Hematopoietic multipotent progenitor cell (in vitro differentiated cells): ENCODE measurements at regions not wholly inside any gene's neighbourhood (a gene's known extent, or its start where the extent isn't known, plus 50 kb on each side); places are given as distances from the start of the nearest gene placed in this dataset. TPM values are rescaled to one million over a fixed set of nuclear protein-coding genes. Genes with fewer than 3 reads are reported as not detected.

ENCODE experiments used
- small RNA-seq: library from RNA; depleted of rRNA; stranded (forward); fragments of <200 nt; gene quantifications from one replicate; pipeline ENCODE3, GENCODE V24; 2012

Small RNAs in the stretch of these regions (small RNA-seq; reads per million reads assigned to genes)
- not detected for gene RN7SL332P
- not detected for gene RNU6-793P
